ENCODE measurements at regions not wholly inside any gene's neighbourhood (a gene's known extent, or its start where the extent isn't known, plus 50 kb on each side); places are given as distances from the start of the nearest gene placed in this dataset.
"Not testable (repeated sequence)": the region's sequence is repeated elsewhere in the genome, so short reads cannot be mapped to it uniquely, and the experiment has no call there.

GRCh38 chr21:20486303-20486702 lies 511.9 kb upstream of the NCAM2 start:
- Histone ChIP-seq H3K4me3 (replicated peaks in 1 of 2; ENCODE audit: low read depth in 1 of 2, low read length in 2 of 2) (no peak overlapping the region), H4K20me1 (ENCODE audit: insufficient read depth) (no peaks in the 10 kb centered on the region), H3K27ac (ENCODE audit: low read depth, low read length) (no peak overlapping the region), H3K36me3 (ENCODE audit: control insufficient read depth in 1 of 2, insufficient read depth in 2 of 2, low read length in 2 of 2) (no peaks in the 10 kb centered on the region; a peak in 1 of 4 replicates), H3K9me3 (ENCODE audit: control insufficient read depth in 1 of 2, insufficient read depth in 1 of 2, low read depth in 1 of 2, low read length in 2 of 2) (peaks cover 9 to 11% of the 10 kb centered on the region in 2 experiments; a peak in 3 of 4 replicates), H3K4me1 (ENCODE audit: control insufficient read depth in 1 of 2, insufficient read depth in 2 of 2, low read length in 2 of 2) (no peaks in the 10 kb centered on the region), H3K79me2 (ENCODE audit: insufficient read depth, low read length) (no peaks in the 10 kb centered on the region), H3K9ac (ENCODE audit: low read length) (no peak overlapping the region), H3K27me3 (ENCODE audit: insufficient read depth, low read length) (no peaks in the 10 kb centered on the region), H2AFZ (ENCODE audit: low read depth, low read length, poor library complexity, severe bottlenecking) (no peak overlapping the region), H3K9me2 (ENCODE audit: insufficient read depth) (no peaks in the 10 kb centered on the region), H3K4me2 (ENCODE audit: low read length) (no peak overlapping the region)
- no peak for TF ChIP-seq EZH2phosphoT487 (IDR thresholded peaks at IDR 0.05; ENCODE audit: borderline replicate concordance)
- no peak for TF ChIP-seq POLR2A (IDR thresholded peaks at IDR 0.05; ENCODE audit: borderline replicate concordance, extremely low read depth, insufficient read depth, insufficient read length)
- no peak for TF ChIP-seq EZH2 (IDR thresholded peaks at IDR 0.05)
- no peak for TF ChIP-seq SRF (IDR thresholded peaks at IDR 0.05; ENCODE audit: low read depth)
- no peak for TF ChIP-seq CTCF (IDR thresholded peaks at IDR 0.05 in 2 of 3, conservative IDR thresholded peaks at IDR 0.05 in 1 of 3; ENCODE audit: borderline replicate concordance in 1 of 3, insufficient read depth in 1 of 3, low read depth in 2 of 3, low read length in 2 of 3)
- no peak for TF ChIP-seq CBX3 (IDR thresholded peaks at IDR 0.05; ENCODE audit: low read depth)
- no peak for TF ChIP-seq RAD21 (IDR thresholded peaks at IDR 0.05; ENCODE audit: low read depth)
- TF ChIP-seq POLR2AphosphoS5 (IDR thresholded peaks at IDR 0.05; ENCODE audit: low read depth, low read length), result no peak
- no peak for TF ChIP-seq MAX (IDR thresholded peaks at IDR 0.05)
- no peak for TF ChIP-seq YY1 (IDR thresholded peaks at IDR 0.05; ENCODE audit: extremely low read depth, insufficient replicate concordance, low read depth, low read length)
- no peak for TF ChIP-seq SIN3A (IDR thresholded peaks at IDR 0.05; ENCODE audit: low read depth)
- no peak for TF ChIP-seq CEBPB (IDR thresholded peaks at IDR 0.05; ENCODE audit: low read depth)
- TF ChIP-seq JUND (IDR thresholded peaks at IDR 0.05), result no peak
- no peak for TF ChIP-seq REST (IDR thresholded peaks at IDR 0.05; ENCODE audit: low read depth)
- intact Hi-C loops (cut with micrococcal nuclease), result no loop called here
- ChIA-PET RAD21 (ENCODE audit: low non-redundant PET in 1 of 2, low total read pairs in 2 of 2, uncharacterized antibody in 2 of 2, unreplicated experiment in 2 of 2) (no interaction called here), POLR2A (no interaction called here), CTCF (no interaction called here)
- BruUV-seq (replicated peaks), result no TSS peak
- DNase-seq (ENCODE audit: low read depth, low spot score), result no peak
- no peak for ATAC-seq

GRCh38 chr21:20502915-20503314 lies 495.3 kb upstream of the NCAM2 start:
- H3K9me2 ChIP-seq (ENCODE audit: insufficient read depth); RAD21 ChIA-PET (ENCODE audit: low non-redundant PET in 1 of 2, low total read pairs in 2 of 2, uncharacterized antibody in 2 of 2, unreplicated experiment in 2 of 2); H3K79me2 ChIP-seq (ENCODE audit: insufficient read depth, low read length); BruUV-seq (replicated peaks); H3K36me3 ChIP-seq (ENCODE audit: control insufficient read depth in 1 of 2, insufficient read depth in 2 of 2, low read length in 2 of 2); H2AFZ ChIP-seq (ENCODE audit: low read depth, low read length, poor library complexity, severe bottlenecking); H3K27ac ChIP-seq (ENCODE audit: low read depth, low read length); CTCF ChIA-PET; H4K20me1 ChIP-seq (ENCODE audit: insufficient read depth); POLR2A ChIA-PET; H3K4me1 ChIP-seq (ENCODE audit: control insufficient read depth in 1 of 2, insufficient read depth in 2 of 2, low read length in 2 of 2); intact Hi-C loops (cut with micrococcal nuclease); H3K9ac ChIP-seq (ENCODE audit: low read length); H3K27me3 ChIP-seq (ENCODE audit: insufficient read depth, low read length); H3K4me2 ChIP-seq (ENCODE audit: low read length); DNase-seq (ENCODE audit: low read depth, low spot score); ATAC-seq; H3K4me3 ChIP-seq (replicated peaks in 1 of 2; ENCODE audit: low read depth in 1 of 2, low read length in 2 of 2): not testable (repeated sequence)
- H3K9me3 ChIP-seq (ENCODE audit: control insufficient read depth in 1 of 2, insufficient read depth in 1 of 2, low read depth in 1 of 2, low read length in 2 of 2), result peaks cover 13 to 34% of the 10 kb centered on the region in 2 experiments

Measured in HCT116 (cell line).